Lung (tissue), 1 donor: ENCODE measurements at regions not wholly inside any gene's neighbourhood (a gene's known extent, or its start where the extent isn't known, plus 50 kb on each side); places are given as distances from the start of the nearest gene placed in this dataset. TPM values are rescaled to one million over a fixed set of nuclear protein-coding genes. Genes with fewer than 3 reads are reported as not detected.

Experiments
- small RNA-seq: library from RNA; depleted of rRNA; stranded (forward); fragments of <200 nt; gene quantifications from one replicate; pipeline ENCODE3, GENCODE V24; 2014; ENCODE audit warnings: low replicate concordance

Small RNAs in the stretch of these regions (small RNA-seq; reads per million reads assigned to genes)
- gene RNU6-745P, result not detected
